ENCODE measurements at regions not wholly inside any gene's neighbourhood (a gene's known extent, or its start where the extent isn't known, plus 50 kb on each side); places are given as distances from the start of the nearest gene placed in this dataset.

- TF ChIP-seq CTCF (IDR thresholded peaks at IDR 0.05) = no peak
- TF ChIP-seq EP300 (IDR thresholded peaks at IDR 0.05) = no peak
- no peak for TF ChIP-seq POLR2AphosphoS5 (IDR thresholded peaks at IDR 0.05)
- no peak for TF ChIP-seq POLR2A (IDR thresholded peaks at IDR 0.05)
These were observed 417.7 kb downstream of the TAF11L14 start for GRCh38 chr5:18051953-18052352.
